ENCODE measurements at regions not wholly inside any gene's neighbourhood (a gene's known extent, or its start where the extent isn't known, plus 50 kb on each side); places are given as distances from the start of the nearest gene placed in this dataset.

- no peaks in the 10 kb centered on the region for H3K4me1 ChIP-seq (ENCODE audit: control insufficient read depth, insufficient read depth, low read length)
- no peak overlapping the region for H3K27ac ChIP-seq (ENCODE audit: insufficient read depth, low read depth, low read length, poor library complexity, severe bottlenecking)
- no peak overlapping the region for H3K4me3 ChIP-seq (ENCODE audit: insufficient read depth, low read depth, low read length)
- H3K9me3 ChIP-seq (ENCODE audit: control insufficient read depth, low read length) = no peaks in the 10 kb centered on the region
- no peaks in the 10 kb centered on the region for H3K27me3 ChIP-seq (ENCODE audit: control insufficient read depth, insufficient read depth, low read length, poor library complexity, severe bottlenecking)
- H3K36me3 ChIP-seq (ENCODE audit: control insufficient read depth, insufficient read depth, low read length) = no peaks in the 10 kb centered on the region
These were observed 646.9 kb upstream of the ZNF608 start for GRCh38 chr5:125393221-125393815.

GRCh38 chr5:125394661-125395280, 648.3 kb upstream of the ZNF608 start:
- Histone ChIP-seq H3K4me1 (ENCODE audit: control insufficient read depth, insufficient read depth, low read length) (no peaks in the 10 kb centered on the region), H3K9me3 (ENCODE audit: control insufficient read depth, low read length) (no peaks in the 10 kb centered on the region), H3K4me3 (ENCODE audit: insufficient read depth, low read depth, low read length) (no peak overlapping the region), H3K27me3 (ENCODE audit: control insufficient read depth, insufficient read depth, low read length, poor library complexity, severe bottlenecking) (no peaks in the 10 kb centered on the region), H3K27ac (ENCODE audit: insufficient read depth, low read depth, low read length, poor library complexity, severe bottlenecking) (no peak overlapping the region), H3K36me3 (ENCODE audit: control insufficient read depth, insufficient read depth, low read length) (no peaks in the 10 kb centered on the region)
- 93 to 97% methylated on average over 1 of the region's 1 CpG for WGBS, 2 experiments

- no peak overlapping the region for H3K4me3 ChIP-seq (ENCODE audit: insufficient read depth, low read depth, low read length)
- H3K4me1 ChIP-seq (ENCODE audit: control insufficient read depth, insufficient read depth, low read length) = no peaks in the 10 kb centered on the region
- 75 to 100% methylated on average over 1 of the region's 1 CpG for WGBS, 2 experiments
- no peaks in the 10 kb centered on the region for H3K9me3 ChIP-seq (ENCODE audit: control insufficient read depth, low read length)
- H3K27me3 ChIP-seq (ENCODE audit: control insufficient read depth, insufficient read depth, low read length, poor library complexity, severe bottlenecking) = no peaks in the 10 kb centered on the region
- H3K36me3 ChIP-seq (ENCODE audit: control insufficient read depth, insufficient read depth, low read length) = no peaks in the 10 kb centered on the region
- H3K27ac ChIP-seq (ENCODE audit: insufficient read depth, low read depth, low read length, poor library complexity, severe bottlenecking) = no peak overlapping the region
These were observed 650.0 kb upstream of the ZNF608 start for GRCh38 chr5:125396462-125396861.

- Histone ChIP-seq H3K9me3 (ENCODE audit: control insufficient read depth, low read length) (no peaks in the 10 kb centered on the region), H3K4me1 (ENCODE audit: control insufficient read depth, insufficient read depth, low read length) (no peaks in the 10 kb centered on the region), H3K36me3 (ENCODE audit: control insufficient read depth, insufficient read depth, low read length) (no peaks in the 10 kb centered on the region), H3K27ac (ENCODE audit: insufficient read depth, low read depth, low read length, poor library complexity, severe bottlenecking) (no peak overlapping the region), H3K27me3 (ENCODE audit: control insufficient read depth, insufficient read depth, low read length, poor library complexity, severe bottlenecking) (no peaks in the 10 kb centered on the region), H3K4me3 (ENCODE audit: insufficient read depth, low read depth, low read length) (no peak overlapping the region)
- WGBS, 2 experiments = 90% methylated on average over 2 of the region's 2 CpGs
These were observed 652.0 kb upstream of the ZNF608 start for GRCh38 chr5:125398466-125398865.

- Histone ChIP-seq H3K27ac (ENCODE audit: insufficient read depth, low read depth, low read length, poor library complexity, severe bottlenecking) (no peak overlapping the region), H3K4me1 (ENCODE audit: control insufficient read depth, insufficient read depth, low read length) (no peaks in the 10 kb centered on the region), H3K27me3 (ENCODE audit: control insufficient read depth, insufficient read depth, low read length, poor library complexity, severe bottlenecking) (no peaks in the 10 kb centered on the region), H3K4me3 (ENCODE audit: insufficient read depth, low read depth, low read length) (no peak overlapping the region), H3K36me3 (ENCODE audit: control insufficient read depth, insufficient read depth, low read length) (peaks cover 2% of the 10 kb centered on the region), H3K9me3 (ENCODE audit: control insufficient read depth, low read length) (peaks cover 3% of the 10 kb centered on the region)
- 90 to 98% methylated on average over 3 of the region's 3 CpGs for WGBS, 2 experiments
These were observed 653.4 kb upstream of the ZNF608 start for GRCh38 chr5:125399885-125400284.

GRCh38 chr5:125401724-125402622, 655.5 kb upstream of the ZNF608 start:
- Histone ChIP-seq H3K4me1 (ENCODE audit: control insufficient read depth, insufficient read depth, low read length) (no peaks in the 10 kb centered on the region), H3K9me3 (ENCODE audit: control insufficient read depth, low read length) (peaks cover 5% of the 10 kb centered on the region), H3K27ac (ENCODE audit: insufficient read depth, low read depth, low read length, poor library complexity, severe bottlenecking) (no peak overlapping the region), H3K36me3 (ENCODE audit: control insufficient read depth, insufficient read depth, low read length) (peaks cover 3% of the 10 kb centered on the region), H3K4me3 (ENCODE audit: insufficient read depth, low read depth, low read length) (no peak overlapping the region), H3K27me3 (ENCODE audit: control insufficient read depth, insufficient read depth, low read length, poor library complexity, severe bottlenecking) (no peaks in the 10 kb centered on the region)
- 84 to 87% methylated on average over 3 of the region's 5 CpGs for WGBS, 2 experiments

- H3K27me3 ChIP-seq (ENCODE audit: control insufficient read depth, insufficient read depth, low read length, poor library complexity, severe bottlenecking) = no peaks in the 10 kb centered on the region
- peaks cover 3% of the 10 kb centered on the region for H3K36me3 ChIP-seq (ENCODE audit: control insufficient read depth, insufficient read depth, low read length)
- no peak overlapping the region for H3K4me3 ChIP-seq (ENCODE audit: insufficient read depth, low read depth, low read length)
- peaks cover 5% of the 10 kb centered on the region for H3K9me3 ChIP-seq (ENCODE audit: control insufficient read depth, low read length)
- 96 to 98% methylated on average over 4 of the region's 4 CpGs for WGBS, 2 experiments
- no peak overlapping the region for H3K27ac ChIP-seq (ENCODE audit: insufficient read depth, low read depth, low read length, poor library complexity, severe bottlenecking)
- no peaks in the 10 kb centered on the region for H3K4me1 ChIP-seq (ENCODE audit: control insufficient read depth, insufficient read depth, low read length)
These were observed 656.3 kb upstream of the ZNF608 start for GRCh38 chr5:125402787-125403186.

GRCh38 chr5:125404056-125404455, 657.6 kb upstream of the ZNF608 start:
- H3K4me3 ChIP-seq (ENCODE audit: insufficient read depth, low read depth, low read length) = no peak overlapping the region
- no peak overlapping the region for H3K27ac ChIP-seq (ENCODE audit: insufficient read depth, low read depth, low read length, poor library complexity, severe bottlenecking)
- peaks cover 8% of the 10 kb centered on the region for H3K4me1 ChIP-seq (ENCODE audit: control insufficient read depth, insufficient read depth, low read length)
- H3K36me3 ChIP-seq (ENCODE audit: control insufficient read depth, insufficient read depth, low read length) = peaks cover 3% of the 10 kb centered on the region
- WGBS, 2 experiments = 83 to 84% methylated on average over 5 of the region's 5 CpGs
- peaks cover 5% of the 10 kb centered on the region for H3K9me3 ChIP-seq (ENCODE audit: control insufficient read depth, low read length)
- H3K27me3 ChIP-seq (ENCODE audit: control insufficient read depth, insufficient read depth, low read length, poor library complexity, severe bottlenecking) = no peaks in the 10 kb centered on the region

GRCh38 chr5:125408448-125409233, 662.2 kb upstream of the ZNF608 start:
- H3K4me1 ChIP-seq (ENCODE audit: control insufficient read depth, insufficient read depth, low read length) = peaks cover 52% of the 10 kb centered on the region

More at GRCh38 chr5:125408448-125409233, 662.2 kb upstream of the ZNF608 start:
- Histone ChIP-seq H3K36me3 (ENCODE audit: control insufficient read depth, insufficient read depth, low read length) (peaks cover 3% of the 10 kb centered on the region), H3K27me3 (ENCODE audit: control insufficient read depth, insufficient read depth, low read length, poor library complexity, severe bottlenecking) (no peaks in the 10 kb centered on the region), H3K4me3 (ENCODE audit: insufficient read depth, low read depth, low read length) (no peak overlapping the region), H3K9me3 (ENCODE audit: control insufficient read depth, low read length) (peaks cover 5% of the 10 kb centered on the region), H3K27ac (ENCODE audit: insufficient read depth, low read depth, low read length, poor library complexity, severe bottlenecking) (peak overlapping the region; percentile 30)
- 81% methylated on average over 4 of the region's 4 CpGs for WGBS, 2 experiments

Measured in ectodermal cell (in vitro differentiated cells).